GM18861 (cell line): ENCODE measurements at regions not wholly inside any gene's neighbourhood (a gene's known extent, or its start where the extent isn't known, plus 50 kb on each side); places are given as distances from the start of the nearest gene placed in this dataset.

ENCODE experiments used
- ATAC-seq: cut with Tn5 transposase; IDR thresholded peaks from one replicate; pipeline ENCODE4 v1.9.1; 2021; ENCODE audit not compliant: unreplicated experiment

DNA sequence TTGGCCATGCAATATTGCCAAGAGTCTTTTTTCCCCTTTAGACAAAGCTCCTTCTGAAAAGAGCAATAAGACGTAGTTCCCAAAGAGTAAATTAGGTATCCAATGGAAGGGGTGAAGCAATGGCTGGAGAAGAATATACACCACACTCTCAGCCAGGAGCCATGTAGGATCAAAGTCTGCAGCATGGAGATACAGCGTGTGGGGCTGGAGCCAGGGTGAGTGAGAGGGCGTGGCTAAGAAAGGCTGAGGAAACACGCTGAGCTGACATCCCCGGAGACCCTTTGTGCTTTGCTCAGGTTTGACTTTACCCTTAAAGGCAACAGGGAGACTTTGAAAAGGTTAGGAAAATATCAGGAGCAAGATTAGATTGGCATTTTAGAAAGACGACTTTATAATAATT is 87.1 kb upstream of the ELL2 start:
- no peak for ATAC-seq

DNA sequence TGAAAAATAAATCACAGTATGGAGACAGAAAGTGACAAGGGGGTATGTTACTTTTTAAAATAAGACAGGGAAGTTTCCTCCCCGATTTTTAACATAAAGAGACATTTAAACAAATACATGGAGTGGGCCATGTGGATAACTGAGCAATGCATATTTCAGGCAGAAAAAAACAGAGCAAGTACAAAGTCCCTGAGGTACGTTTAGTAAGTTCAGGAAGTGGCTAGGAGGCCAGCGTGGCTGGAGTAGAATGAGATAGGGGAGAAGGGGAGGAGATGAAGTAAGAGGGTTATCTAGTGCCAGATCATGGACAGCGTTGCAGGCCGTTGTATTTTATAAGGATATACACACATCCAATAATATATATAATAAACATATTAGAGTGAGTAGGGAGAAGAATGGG is 84.2 kb upstream of the ELL2 start:
- ATAC-seq = no peak

- ATAC-seq = no peak
Observed at GRCh38 chr5:96043446-96043845, 81.8 kb upstream of the ELL2 start.

DNA sequence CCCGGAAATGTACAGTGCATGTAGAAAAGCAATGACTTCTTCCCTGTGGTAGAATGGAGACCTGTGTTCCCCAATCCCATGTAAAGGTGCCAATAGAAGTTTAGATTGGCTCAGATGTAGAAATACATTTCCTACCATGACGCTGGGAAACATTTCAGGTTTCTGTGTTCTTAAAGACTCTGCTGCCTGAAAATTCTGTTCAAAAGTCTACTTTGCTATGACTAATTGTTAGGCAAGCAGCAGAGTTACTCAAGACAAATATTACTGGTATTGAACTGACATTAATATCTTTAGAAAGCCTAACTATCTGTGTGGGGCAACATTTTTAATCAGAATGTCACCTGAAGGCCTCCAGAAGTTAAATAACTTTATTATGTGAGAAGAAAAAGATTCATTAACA is 75.5 kb upstream of the ELL2 start:
- ATAC-seq = no peak

- ATAC-seq = no peak
Observed at GRCh38 chr5:96036301-96036700, 74.7 kb upstream of the ELL2 start.

- ATAC-seq = no peak
Observed at GRCh38 chr5:96035796-96036195, 74.1 kb upstream of the ELL2 start.

DNA sequence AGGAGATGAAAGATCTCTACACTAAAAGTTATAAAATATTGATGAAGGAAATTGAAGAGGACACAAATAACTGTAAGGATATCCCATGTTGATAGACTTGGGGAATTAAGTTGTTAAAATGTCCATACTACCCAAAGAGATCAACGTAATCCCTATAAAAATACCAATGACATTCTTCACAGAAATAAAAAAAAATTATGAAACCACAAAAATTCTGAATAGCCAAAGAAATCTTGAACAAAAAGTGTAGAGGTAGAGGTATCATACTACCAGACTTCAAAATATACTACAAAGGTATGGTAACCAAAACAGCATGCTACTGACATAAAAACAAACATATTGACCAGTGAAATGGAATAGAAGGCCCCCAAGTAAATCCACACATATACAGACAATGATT is 71.5 kb upstream of the ELL2 start:
- ATAC-seq = no peak

DNA sequence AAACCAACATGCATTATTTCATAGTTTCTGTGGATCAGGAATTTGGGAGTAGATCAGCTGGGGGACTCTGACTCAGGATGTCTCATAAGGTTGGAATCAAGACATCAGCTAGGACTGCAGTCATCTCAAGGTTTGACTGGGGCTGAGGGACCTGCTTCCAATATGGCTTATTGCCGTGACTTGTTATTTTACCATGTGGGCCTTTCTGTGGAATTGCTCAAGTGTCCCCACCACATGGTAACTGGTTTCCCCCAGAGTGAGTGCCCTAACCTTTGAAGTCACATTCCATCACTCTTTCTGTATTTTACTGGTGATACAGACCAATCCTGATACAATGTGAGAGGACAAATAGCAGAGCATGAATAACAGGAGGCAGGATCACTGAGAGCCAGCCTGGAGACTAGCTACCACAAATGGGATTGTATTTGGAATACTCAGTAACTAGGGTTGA is 70.2 kb upstream of the ELL2 start:
- no peak for ATAC-seq

- no peak for ATAC-seq
Observed at GRCh38 chr5:96031180-96031579, 69.5 kb upstream of the ELL2 start.

DNA sequence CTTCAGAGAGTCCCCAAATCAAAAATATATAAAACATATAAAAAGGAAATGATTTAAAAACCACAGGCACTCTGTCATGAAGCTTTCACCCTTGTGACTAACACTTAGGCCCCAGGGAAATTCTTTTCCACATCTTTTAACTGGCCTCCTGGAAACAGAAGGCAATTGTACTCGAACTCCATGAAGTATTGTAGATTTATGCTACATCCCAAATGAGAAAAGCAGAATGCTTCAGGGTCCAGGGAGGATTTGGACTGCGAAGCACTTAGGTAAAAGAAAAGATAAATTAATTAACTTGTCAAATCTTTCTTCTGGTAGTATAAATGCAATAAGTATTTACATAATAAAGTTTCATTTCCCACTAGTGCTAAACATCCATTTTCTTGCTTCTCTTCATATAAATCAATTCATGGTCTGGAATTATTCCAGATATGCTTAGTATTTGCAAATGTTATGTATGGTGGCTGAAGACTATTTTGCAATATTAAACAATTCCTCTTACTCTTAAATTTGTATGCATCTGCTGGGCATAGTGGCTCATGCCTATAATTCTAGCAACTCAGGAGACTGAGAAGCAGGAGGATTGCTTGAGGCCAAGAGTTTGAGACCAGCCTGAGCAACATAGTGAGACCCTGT is 64.9 kb upstream of the ELL2 start:
- no peak for ATAC-seq

GRCh38 chr5:96024683-96025475 is 63.2 kb upstream of the ELL2 start:
- no peak for ATAC-seq

GRCh38 chr5:96023518-96023917 is 61.9 kb upstream of the ELL2 start:
- ATAC-seq = no peak

DNA sequence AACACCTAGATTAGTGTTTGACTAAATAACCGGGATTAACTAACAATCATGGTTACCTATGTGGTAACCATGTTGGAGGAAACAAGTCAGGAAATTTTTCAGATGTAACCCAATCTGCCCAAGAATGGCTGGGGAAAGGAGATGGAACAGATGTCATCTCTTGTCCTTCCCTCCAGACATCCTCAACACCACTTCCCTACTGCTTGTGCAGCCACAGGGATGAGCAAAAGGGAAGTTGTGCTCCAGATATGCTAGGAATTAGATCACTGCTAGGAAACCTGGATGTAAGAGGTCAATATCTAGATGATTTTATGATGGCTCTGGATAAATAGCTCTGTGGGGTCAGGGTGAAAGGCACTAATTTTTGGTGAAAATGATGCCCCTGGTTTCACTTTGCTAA is 61.3 kb upstream of the ELL2 start:
- no peak for ATAC-seq

DNA sequence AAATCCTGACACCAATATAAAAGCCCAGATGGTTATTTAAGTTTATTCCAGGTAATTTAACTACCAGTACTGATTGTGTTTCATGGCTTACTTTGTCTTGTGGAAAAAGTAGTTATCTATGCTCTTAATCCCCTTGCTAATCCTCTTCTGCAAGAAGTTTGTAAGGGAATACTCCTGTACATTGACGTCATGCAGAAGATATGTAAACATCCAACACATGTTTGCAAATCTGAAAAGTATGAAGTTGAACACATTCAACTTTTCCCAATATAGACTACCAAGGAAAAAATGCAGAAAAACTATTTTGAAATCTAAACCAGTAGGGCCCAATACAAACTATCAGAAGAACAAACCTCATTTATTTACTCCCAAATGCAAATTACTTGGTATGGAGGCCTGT is 56.3 kb upstream of the ELL2 start:
- no peak for ATAC-seq

DNA sequence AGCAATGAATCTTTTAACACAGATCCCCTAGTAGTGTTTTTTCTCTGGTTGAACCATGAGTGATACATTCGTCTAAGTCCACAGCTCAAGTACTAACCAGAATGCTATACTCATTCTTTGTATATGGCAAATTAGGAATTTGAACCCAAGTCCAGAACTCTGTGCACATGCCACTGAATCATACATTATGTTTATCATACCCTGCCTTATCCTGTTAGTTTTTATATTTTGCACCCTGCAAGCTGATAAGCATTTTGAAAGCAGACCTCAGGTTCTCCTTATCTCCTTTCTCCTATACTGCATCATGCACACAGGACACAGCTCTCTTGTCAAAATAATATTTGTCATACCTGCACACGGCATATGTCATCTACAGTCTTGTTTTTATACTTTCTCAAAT is 54.6 kb upstream of the ELL2 start:
- ATAC-seq = no peak

- ATAC-seq = no peak
Observed at GRCh38 chr5:96015709-96016108, 54.1 kb upstream of the ELL2 start.

DNA sequence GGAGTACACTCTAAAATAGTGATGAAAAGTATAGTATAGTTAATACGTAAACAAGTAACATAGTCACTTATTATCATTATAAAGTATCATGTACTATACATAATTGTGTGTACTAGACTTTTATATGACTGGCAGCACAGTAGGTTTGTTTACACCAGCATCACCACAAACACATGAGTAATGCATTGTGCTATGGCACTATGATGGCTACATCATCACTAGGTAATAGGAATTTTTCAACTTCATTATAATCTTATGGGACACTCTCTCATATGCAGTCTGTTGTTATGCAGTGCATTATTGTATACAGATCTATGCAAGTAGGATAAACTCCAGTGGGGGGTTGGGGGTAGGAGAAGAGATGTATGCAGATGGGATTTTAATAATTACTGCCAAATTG is 52.7 kb upstream of the ELL2 start:
- ATAC-seq = no peak

DNA sequence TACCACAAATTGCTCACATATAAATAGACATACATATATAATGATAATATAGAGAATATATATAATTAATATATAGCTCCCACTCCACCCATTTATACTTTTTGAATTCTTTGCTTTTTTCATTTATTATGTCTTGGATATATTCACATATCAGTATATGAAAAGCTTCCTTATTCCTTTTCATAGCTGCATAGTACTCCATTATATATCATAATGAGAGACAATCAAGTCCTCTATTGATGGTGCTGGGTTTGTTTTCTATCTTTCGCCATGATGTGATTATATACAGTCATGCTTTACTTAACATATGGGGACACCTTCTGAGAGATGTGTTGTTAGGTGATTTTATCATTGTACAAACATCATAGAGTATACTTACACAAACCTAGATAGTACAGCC is 51.6 kb upstream of the ELL2 start:
- ATAC-seq = no peak

DNA sequence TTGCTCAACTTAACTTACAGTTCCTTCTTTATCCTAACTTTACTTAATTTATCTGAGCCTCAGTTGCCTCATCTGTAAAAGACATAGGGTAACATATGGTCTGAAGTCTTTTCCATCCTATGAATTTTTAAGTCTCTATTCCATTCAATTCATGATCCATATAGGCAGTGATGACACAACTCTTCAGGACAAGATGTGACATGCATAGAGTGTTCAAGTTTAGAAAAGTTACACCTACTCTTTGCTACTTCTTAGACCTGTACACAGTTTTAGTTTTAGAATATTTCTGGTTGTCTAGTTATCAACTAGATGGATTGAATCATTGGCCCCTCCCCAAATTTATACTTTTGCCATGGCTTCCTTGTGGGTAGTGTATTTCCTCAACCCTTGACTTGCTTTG is 50.7 kb upstream of the ELL2 start:
- ATAC-seq = no peak
